Adrenal gland (tissue), 5 donors: ENCODE measurements at regions not wholly inside any gene's neighbourhood (a gene's known extent, or its start where the extent isn't known, plus 50 kb on each side); places are given as distances from the start of the nearest gene placed in this dataset.

Source experiments
- CTCF ChIP-seq, 6 experiments: fragments of 450-650 bp in 4 of 6; fragments of 200-600 bp in 2 of 6; sonication (generic) in 1 of 6; IDR thresholded peaks; 1 replicate in 5 of 6; 2 replicates in 1 of 6; pipeline versions ENCODE4 v1.5.1 to v1.8.0; 2016 to 2021; ENCODE audit warnings: antibody characterized with exemption in 6 of 6, mild to moderate bottlenecking in 2 of 6, moderate library complexity in 1 of 6
- POLR2A ChIP-seq, 2 donors: fragments of 450-650 bp; IDR thresholded peaks; one replicate each; pipeline ENCODE4 v1.6.1; 2017; ENCODE audit warnings: antibody characterized with exemption in 2 of 2, mild to moderate bottlenecking in 2 of 2, moderate library complexity in 1 of 2
- donor health status: DM: no; HTN: no; CAD: no.

- TF ChIP-seq CTCF (IDR thresholded peaks at IDR 0.05) (no peak), POLR2A (IDR thresholded peaks at IDR 0.05) (no peak)
Measured at GRCh38 chr5:98517560-98518366, 255.7 kb upstream of the RGMB start.
